ENCODE measurements at regions not wholly inside any gene's neighbourhood (a gene's known extent, or its start where the extent isn't known, plus 50 kb on each side); places are given as distances from the start of the nearest gene placed in this dataset.

DNA sequence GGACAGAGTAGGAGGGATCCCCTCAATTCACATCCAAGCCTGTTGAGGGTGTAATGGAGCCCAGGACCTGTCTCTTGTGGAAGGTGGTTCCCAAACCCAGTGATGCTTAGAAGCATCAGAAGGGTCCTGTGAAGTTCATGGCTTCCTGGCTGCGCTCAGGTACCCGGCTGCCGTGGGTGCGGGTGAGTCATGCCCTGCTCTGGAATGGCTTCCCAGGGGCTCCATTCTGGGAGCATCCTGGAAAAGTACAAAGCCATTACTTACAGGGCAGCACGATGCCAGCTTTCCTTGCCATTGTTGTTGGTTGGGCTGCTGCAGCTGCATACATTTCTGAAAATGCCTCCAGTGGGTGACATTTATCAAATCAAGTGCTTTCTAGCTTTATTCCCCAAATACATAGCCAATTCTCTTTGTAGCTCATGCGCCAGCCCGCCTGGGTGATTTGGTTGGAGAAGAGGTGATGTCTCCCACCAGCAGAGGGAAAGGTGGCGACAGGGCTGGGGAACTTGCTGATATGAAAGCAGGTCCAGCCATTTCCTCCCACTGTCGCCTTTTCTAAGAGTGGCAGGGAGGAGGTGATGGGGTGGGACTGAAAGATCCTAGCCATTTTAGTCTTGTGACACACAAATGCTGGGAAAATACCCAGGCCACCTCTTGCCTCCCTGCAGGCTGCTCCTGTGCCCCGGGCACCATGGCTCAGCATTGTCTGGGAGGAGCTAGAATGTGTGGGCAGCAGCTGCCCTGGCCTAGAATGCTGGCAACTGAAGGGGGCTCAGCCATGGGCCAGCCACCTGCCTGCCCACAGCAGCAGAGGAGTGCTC is 65.9 kb upstream of the HPCAL1 start:
- DNase-seq (ENCODE audit: low spot score) (no peak), FAIRE-seq (no peak)

DNA sequence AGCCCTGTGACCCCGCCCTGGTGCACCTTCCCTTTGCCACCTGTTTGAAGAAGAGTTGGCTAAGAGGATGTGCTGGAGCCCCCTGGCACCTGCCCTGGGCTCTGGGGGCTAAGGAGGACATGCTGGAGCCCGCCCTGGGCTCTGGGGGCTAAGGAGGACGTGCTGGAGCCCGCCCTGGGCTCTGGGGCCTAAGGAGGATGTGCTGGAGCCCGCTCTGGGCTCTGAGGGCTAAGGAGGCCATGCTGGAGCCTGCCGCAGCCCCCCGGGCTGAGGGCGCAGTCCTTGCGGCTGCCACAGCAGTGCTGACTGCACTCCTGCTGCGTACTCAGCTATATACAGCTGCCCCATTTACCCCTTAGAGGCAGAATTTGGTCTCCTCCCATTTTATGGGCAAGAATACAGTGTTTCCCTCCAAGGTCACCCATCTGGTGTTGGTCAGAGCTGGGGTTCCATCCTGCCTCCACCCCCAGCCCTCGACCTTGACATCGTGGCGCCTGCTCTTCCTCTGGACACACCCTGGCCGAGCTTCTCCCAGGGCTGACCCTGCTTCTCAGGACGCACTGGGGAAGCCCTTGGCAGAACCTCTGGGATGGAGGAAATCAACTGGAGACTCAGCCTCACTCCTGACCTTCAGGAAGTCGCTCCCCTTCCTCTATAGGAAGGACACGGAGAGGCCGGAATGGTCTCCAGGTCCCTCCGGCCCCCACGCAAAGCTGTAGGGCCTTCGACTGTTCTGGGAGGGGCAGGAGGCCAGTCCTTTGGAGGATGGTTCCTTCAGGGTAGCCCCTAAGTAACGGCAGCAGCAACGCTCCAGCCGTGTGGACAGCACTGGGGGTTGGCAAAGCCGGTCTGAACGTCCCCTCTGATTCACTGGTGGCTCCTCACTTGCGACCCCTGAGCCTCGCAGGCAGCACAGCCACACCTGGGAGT is 65.0 kb upstream of the HPCAL1 start:
- no peak for DNase-seq (ENCODE audit: low spot score)
- FAIRE-seq = no peak

DNA sequence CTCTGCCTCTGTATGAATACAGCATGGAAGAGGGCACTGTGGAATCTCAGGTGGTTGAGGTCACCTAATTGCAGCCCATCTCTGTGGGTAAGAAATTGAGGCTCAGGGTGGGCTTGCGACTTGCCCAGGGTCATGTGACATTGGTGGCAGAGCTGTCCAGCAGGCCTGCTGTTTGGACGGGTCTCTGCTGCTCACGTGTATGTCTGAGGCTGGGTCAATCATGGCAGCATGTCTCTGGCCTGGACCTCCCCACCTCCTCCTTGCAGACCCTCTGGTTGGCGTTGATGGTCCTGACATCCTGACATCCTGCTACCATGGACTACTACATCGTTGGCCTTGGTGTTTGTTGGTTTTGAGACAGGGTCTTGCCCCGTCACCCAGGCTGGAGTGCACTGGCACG is 64.3 kb upstream of the HPCAL1 start:
- DNase-seq (ENCODE audit: low spot score) (no peak), FAIRE-seq (no peak)

DNA sequence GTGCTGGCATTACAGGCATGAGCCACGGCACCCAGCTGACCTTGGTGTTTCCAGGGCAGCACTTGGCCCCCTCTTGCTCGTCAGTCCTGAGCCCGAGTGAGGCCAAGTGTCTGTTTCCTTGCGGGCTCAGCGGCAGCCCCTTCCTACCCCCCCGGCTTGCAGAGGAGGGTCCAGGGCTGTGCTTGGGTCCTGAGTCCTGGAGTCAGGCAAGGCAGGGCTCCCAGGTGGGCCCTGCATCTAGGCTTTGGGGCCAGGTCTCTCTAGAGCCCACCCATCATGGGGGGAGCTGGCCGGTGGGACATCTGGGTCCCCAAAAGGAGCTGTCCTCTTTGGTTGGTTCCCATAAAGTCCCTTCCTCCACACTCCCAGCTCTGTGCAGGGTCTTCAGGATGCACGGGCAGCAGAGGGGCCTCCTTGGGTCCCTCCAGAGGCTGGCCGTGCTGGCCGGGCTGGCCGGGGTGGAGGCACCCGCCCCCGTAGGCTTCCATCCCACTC is 63.7 kb upstream of the HPCAL1 start:
- DNase-seq (ENCODE audit: low spot score) (no peak), FAIRE-seq (no peak)

- FAIRE-seq = no peak
- DNase-seq (ENCODE audit: low spot score) = no peak
These were observed 63.1 kb upstream of the HPCAL1 start for GRCh38 chr2:10239561-10239967.

DNA sequence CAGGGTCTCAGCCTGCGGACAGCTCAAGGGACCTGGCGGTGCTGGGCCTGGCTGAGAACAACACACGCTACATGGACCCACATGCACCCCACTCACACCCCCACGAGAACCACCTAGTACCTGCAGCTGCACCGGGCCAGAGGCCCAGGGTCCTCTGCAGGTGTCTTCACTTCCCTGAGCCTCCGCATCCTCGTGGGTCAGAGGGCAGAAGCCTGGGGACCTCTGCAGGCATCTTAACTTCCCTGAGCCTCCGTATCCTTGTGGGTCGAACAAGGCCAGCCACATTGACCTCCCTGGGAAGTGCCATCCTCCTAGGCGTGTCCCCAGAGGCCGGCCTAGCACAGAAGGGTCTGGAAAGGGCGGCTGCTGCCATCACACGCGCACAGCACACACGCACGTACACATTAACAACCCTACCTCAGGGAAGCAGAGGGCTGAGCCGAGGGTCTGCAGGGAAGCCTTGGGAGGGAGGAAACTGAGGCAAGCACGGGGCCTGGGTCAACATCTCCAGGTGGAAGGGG is 62.5 kb upstream of the HPCAL1 start:
- FAIRE-seq (no peak), DNase-seq (ENCODE audit: low spot score) (no peak)

GRCh38 chr2:10240911-10241610 is 61.6 kb upstream of the HPCAL1 start:
- DNase-seq (ENCODE audit: low spot score) (no peak), FAIRE-seq (no peak)

DNA sequence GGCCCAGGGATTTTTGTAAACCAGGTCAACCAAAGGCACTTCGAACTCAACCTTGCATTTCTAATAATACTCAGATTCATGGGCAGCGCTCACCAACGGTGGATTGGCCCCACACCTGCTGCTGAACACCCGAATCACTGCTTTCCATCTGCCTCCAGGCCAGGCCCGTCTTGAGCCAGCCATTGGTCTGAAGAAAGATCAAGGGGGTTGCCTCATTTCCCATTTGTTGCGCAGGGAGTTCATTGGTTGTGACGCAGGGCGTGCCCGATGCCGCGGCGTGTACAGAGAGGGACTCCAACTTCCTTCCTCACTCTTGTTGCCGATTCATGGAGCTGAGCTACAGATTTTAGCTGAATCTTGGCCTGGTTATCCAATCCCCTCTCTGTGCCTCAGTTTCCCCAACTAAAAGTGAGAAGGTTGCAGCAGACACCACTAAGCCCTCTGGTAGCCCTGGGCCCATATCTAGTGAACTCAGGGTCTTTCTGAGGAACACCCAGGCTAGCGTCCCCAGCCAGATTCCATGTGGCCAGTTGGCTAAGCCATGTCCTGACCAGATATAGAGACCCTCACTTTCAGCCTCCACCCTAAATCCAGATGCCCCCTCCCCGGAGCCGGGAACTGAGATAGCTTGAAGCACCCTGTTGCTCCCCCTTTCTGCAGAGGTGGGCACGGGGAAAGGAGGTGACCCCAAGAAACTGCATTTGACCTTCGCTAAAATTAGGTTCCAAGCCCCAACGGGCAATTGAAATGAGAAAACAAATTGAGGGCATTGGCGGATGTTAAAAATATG is 60.9 kb upstream of the HPCAL1 start:
- DNase-seq (ENCODE audit: low spot score) = no peak
- no peak for FAIRE-seq

GRCh38 chr2:10242451-10242850 is 60.3 kb upstream of the HPCAL1 start:
- DNase-seq (ENCODE audit: low spot score) (no peak), FAIRE-seq (no peak)

- DNase-seq (ENCODE audit: low spot score) (no peak), FAIRE-seq (no peak)
These were observed 59.4 kb upstream of the HPCAL1 start for GRCh38 chr2:10242998-10243925.

DNA sequence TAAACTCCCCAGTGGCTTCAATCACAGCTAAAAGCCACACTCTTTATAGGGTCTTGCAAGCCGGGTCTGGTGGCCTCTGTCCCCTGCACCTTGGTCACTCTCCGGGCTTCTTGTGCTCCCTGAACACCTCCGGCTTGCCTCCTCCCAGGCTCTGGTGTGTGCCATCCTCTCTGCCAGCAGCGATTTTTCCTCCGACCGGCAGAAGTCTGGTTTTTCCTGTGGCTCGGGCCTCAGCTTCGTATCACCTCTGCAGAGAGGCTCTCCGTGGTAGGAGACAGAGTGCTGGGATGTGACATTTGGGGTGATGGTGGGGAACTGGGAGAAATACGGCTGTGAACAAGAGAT is 58.8 kb upstream of the HPCAL1 start:
- no peak for DNase-seq (ENCODE audit: low spot score)
- FAIRE-seq = no peak

- DNase-seq (ENCODE audit: low spot score) (no peak), FAIRE-seq (no peak)
These were observed 57.7 kb upstream of the HPCAL1 start for GRCh38 chr2:10245021-10245420.

- DNase-seq (ENCODE audit: low spot score) (no peak), FAIRE-seq (no peak)
These were observed 57.0 kb upstream of the HPCAL1 start for GRCh38 chr2:10245661-10246060.

GRCh38 chr2:10246370-10246769 is 56.3 kb upstream of the HPCAL1 start:
- DNase-seq (ENCODE audit: low spot score) (no peak), FAIRE-seq (no peak)

DNA sequence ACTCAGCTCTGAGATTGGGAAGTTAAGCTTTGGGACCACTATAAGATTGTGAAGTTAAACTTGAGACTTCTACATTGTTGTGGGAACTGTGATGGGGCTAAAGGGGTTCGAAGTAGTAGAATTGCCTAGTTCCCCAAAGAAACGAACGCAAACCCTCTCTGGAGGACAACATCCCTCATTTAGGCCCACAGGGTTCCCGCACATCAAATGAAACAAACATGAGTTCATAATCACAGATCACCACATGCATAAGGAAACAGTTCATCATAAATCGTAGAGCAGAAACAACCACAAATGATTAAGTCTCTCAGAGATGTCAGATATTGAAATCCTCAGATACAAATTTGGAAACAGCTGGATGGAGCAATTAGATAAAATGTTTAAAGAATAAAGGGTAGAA is 55.9 kb upstream of the HPCAL1 start:
- FAIRE-seq (no peak), DNase-seq (ENCODE audit: low spot score) (no peak)

DNA sequence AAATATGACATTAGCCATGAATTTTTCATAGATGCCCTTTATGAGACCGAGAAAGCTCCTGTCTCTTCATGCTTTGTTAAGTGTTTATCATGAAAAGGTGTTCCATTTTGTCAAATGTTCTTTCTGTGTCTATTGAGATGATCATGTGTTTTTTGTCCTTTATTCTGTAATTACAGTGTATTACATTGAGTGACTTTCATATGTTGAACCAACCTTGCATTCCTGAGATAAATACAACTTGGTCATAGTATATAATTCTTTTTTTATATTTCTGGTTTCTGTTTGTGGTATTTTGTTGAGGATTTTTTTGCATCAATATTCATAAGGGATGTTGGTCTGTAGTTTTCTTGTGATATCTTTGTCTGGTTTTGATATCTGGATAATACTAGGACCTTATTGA is 52.9 kb upstream of the HPCAL1 start:
- FAIRE-seq (no peak), DNase-seq (ENCODE audit: low spot score) (no peak)

- no peak for FAIRE-seq
- DNase-seq (ENCODE audit: low spot score) = no peak
These were observed 50.5 kb upstream of the HPCAL1 start for GRCh38 chr2:10252224-10252623.

DNA sequence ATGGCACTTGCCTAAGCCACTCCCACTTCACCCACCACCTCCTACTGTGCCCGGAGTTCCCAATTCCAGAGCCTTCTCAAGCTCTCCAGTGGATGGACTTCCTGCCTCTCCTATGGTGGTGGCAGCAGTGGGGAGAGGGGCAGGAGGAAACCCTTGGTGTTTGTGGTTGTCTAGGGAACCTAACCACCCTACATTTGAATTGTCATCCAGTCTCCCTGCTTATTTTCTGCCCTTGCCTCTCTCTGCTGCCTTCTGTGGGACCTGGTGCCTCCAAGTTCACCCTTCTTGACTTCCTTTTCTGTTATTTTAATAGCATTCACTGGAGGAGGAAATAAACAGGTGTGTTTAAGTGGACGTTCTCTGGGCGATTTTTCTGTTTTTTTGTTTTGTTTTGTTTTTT is 50.0 kb upstream of the HPCAL1 start:
- DNase-seq (ENCODE audit: low spot score) = no peak
- no peak for FAIRE-seq

All from RCC 7860 (cell line).